T-cell (primary cell): ENCODE measurements at regions not wholly inside any gene's neighbourhood (a gene's known extent, or its start where the extent isn't known, plus 50 kb on each side); places are given as distances from the start of the nearest gene placed in this dataset.

Experiments used
- ATAC-seq, 4 experiments: fragments of 200-7000 bp in 3 of 4; fragments of 150-1000 bp in 1 of 4; cut with Tn5 transposase; replicated peaks in 1 of 4; 1 replicate in 3 of 4; 2 replicates in 1 of 4; pipeline ENCODE4 v1.10.0; 2021; ENCODE audit warnings: moderate library complexity in 3 of 4, mild to moderate bottlenecking in 2 of 4, moderate number of reproducible peaks in 1 of 4
- CTCF ChIA-PET, 2 donors: fragments of 300-600 bp; sonication (Branson Sonifier 250); formaldehyde crosslinking; loops; one replicate each; lab custom pipeline; 2022; ENCODE audit warnings: antibody characterized with exemption in 2 of 2; lab: Charles Lee
- POLR2A ChIA-PET, 2 donors: fragments of 300-600 bp; sonication (Branson Sonifier 250); formaldehyde crosslinking; loops; one replicate each; lab custom pipeline; 2022; ENCODE audit warnings: antibody characterized with exemption in 2 of 2; lab: Charles Lee
- DNase-seq, 35 experiments: peaks; one replicate each; pipeline versions ENCODE4 v3.0.0 to v3.0.0-alpha.2; 2013 to 2023
- H3K27ac ChIP-seq: one replicate; pipeline ENCODE4 v1.5.1; 2013; ENCODE audit warnings: low read length
- H3K27me3 ChIP-seq, 2 experiments: replicated peaks in 1 of 2; 1 replicate in 1 of 2; 2 replicates in 1 of 2; pipeline versions ENCODE4 v1.6.1 to v1.7.0; 2013; ENCODE audit warnings: low read length in 1 of 2, mixed read lengths in 1 of 2; ENCODE audit not compliant: control insufficient read depth in 2 of 2, insufficient read depth in 2 of 2; ENCODE audit errors: extremely low read depth in 1 of 2
- H3K36me3 ChIP-seq, 2 donors: 1 replicate in 1 of 2; 2 replicates in 1 of 2; pipeline versions ENCODE4 v1.6.1 to v1.7.0; 2013; ENCODE audit warnings: low read length in 1 of 2; ENCODE audit not compliant: control insufficient read depth in 2 of 2, insufficient read depth in 1 of 2; ENCODE audit errors: extremely low read depth in 1 of 2
- H3K4me1 ChIP-seq, 2 experiments: 1 replicate in 1 of 2; 2 replicates in 1 of 2; pipeline versions ENCODE4 v1.6.1 to v1.7.0; 2013; ENCODE audit warnings: low read length in 2 of 2, mixed read lengths in 1 of 2; ENCODE audit not compliant: insufficient read depth in 2 of 2, control insufficient read depth in 1 of 2; ENCODE audit errors: extremely low read depth in 1 of 2
- H3K4me3 ChIP-seq, 2 donors: 1 replicate in 1 of 2; 2 replicates in 1 of 2; pipeline versions ENCODE4 v1.5.1 to v1.7.0; 2013; ENCODE audit warnings: mild to moderate bottlenecking in 2 of 2, low read length in 1 of 2, moderate library complexity in 1 of 2; ENCODE audit not compliant: control insufficient read depth in 1 of 2; ENCODE audit errors: extremely low read depth in 1 of 2
- H3K9me3 ChIP-seq: 2 replicates; pipeline ENCODE4 v1.7.0; 2013
- H3K27ac Mint-ChIP-seq, 2 donors: one replicate each; pipeline ENCODE4 v1.8.0; 2020 to 2021; ENCODE audit warnings: mild to moderate bottlenecking in 2 of 2, mixed read lengths in 2 of 2
- H3K27me3 Mint-ChIP-seq, 2 donors: one replicate each; pipeline ENCODE4 v1.8.0; 2021 to 2022; ENCODE audit warnings: mixed read lengths in 2 of 2
- H3K36me3 Mint-ChIP-seq: one replicate; pipeline ENCODE4 v1.8.0; 2021; ENCODE audit warnings: mixed read lengths
- H3K4me1 Mint-ChIP-seq, 3 donors: one replicate each; pipeline ENCODE4 v1.8.0; 2020 to 2022; ENCODE audit warnings: mixed read lengths in 3 of 3, mild to moderate bottlenecking in 1 of 3
- H3K4me3 Mint-ChIP-seq, 3 donors: one replicate each; pipeline ENCODE4 v1.8.0; 2020 to 2022; ENCODE audit warnings: mild to moderate bottlenecking in 3 of 3, mixed read lengths in 3 of 3, moderate library complexity in 3 of 3
- H3K9me3 Mint-ChIP-seq, 3 donors: one replicate each; pipeline ENCODE4 v1.8.0; 2020 to 2022; ENCODE audit warnings: mixed read lengths in 3 of 3
- WGBS: methylation state at CpG from one replicate; pipeline ENCODE4 v1.1.5; 2013; ENCODE audit warnings: missing lambda C conversion rate; ENCODE audit not compliant: insufficient coverage; 5-methylcytosine and 5-hydroxymethylcytosine counted together

DNA sequence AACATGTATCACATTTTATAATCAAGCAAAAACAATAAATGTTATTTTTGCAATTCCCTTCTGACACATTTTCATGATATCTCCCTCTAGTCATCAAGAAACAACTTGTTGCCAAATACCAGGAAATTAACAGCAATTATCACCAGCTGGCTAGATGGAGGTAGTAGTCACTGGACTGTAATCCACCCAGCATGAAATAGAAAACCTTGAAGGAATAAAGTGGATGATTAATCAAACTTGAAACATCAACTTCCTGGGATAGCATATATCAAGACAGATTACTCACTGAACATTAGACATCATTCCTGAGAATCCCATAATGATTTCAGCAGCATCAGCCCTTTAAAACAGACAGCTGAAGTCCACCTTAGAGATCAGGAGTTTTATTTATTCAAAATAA, 259.0 kb downstream of the CCDC59 start:
- POLR2A ChIA-PET = no interaction called here
- Mint-ChIP-seq H3K4me3 (no peak overlapping the region), H3K9me3 (peaks cover 0 to 16% (median 0%) of the 10 kb centered on the region in 3 donors), H3K27me3 (peaks cover 0 to 2% of the 10 kb centered on the region in 2 donors), H3K27ac (no peak overlapping the region), H3K4me1 (no peaks in the 10 kb centered on the region), H3K36me3 (no peaks in the 10 kb centered on the region)
- Histone ChIP-seq H3K9me3 (no peaks in the 10 kb centered on the region), H3K4me1 (no peaks in the 10 kb centered on the region), H3K27me3 (no peaks in the 10 kb centered on the region), H3K4me3 (no peak overlapping the region), H3K27ac (no peak overlapping the region), H3K36me3 (no peaks in the 10 kb centered on the region)
- ATAC-seq (no peak), DNase-seq (no peak)
- CTCF ChIA-PET = no interaction called here

DNA sequence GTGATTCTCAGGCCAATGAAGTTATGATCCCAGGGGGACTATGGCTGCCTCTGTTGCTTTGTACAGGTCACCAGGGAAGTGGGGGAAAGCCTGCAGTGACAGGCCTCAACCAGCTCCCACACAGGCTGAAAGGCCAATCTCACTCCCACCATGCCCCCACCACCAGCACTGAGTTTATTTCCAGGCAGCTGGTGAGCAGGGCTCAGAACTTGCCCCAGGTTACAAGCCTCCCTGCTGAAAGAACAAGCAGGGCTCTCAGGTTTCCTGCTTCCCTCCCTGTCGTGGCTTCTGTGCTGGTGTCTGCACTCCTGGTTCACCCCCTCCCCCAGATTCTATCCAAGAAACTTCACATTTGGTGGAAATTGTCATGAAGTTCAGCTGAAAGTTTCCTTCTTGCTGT, 260.3 kb downstream of the CCDC59 start:
- no peak overlapping the region for H3K27ac Mint-ChIP-seq
- Histone ChIP-seq H3K4me1 (no peaks in the 10 kb centered on the region), H3K27me3 (no peaks in the 10 kb centered on the region), H3K27ac (no peak overlapping the region), H3K9me3 (no peaks in the 10 kb centered on the region), H3K36me3 (no peaks in the 10 kb centered on the region), H3K4me3 (no peak overlapping the region)
- no peak overlapping the region for H3K4me3 Mint-ChIP-seq
- peaks cover 0 to 16% (median 0%) of the 10 kb centered on the region in 3 donors for H3K9me3 Mint-ChIP-seq
- DNase-seq (no peak), ATAC-seq (no peak)
- ChIA-PET POLR2A (no interaction called here), CTCF (no interaction called here)
- no CpG with 5 or more reads among the region's 1 CpG for WGBS
- peaks cover 0 to 2% of the 10 kb centered on the region in 2 donors for H3K27me3 Mint-ChIP-seq
- H3K36me3 Mint-ChIP-seq = no peaks in the 10 kb centered on the region
- no peaks in the 10 kb centered on the region for H3K4me1 Mint-ChIP-seq

DNA sequence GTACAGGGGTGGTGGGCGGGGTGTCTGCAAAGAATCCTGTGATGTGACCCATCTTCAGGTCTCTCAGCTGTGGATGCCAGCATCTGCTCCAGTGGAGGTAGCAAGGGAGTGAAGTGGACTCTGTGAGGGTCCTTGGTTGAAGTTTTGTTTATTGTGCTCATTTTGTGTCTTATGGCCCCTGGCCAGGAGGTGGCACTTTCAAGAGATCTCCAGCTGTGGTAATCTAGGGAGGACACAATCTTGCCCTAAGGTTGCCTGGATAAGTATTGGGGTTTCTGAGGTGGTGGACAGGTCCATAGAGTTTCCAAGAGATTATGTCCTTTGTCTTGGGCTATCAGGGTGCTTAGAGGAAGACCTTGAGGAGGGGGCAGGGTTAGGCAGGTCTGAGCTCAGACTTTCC, 260.7 kb downstream of the CCDC59 start:
- ChIA-PET CTCF (no interaction called here), POLR2A (no interaction called here)
- H3K27ac Mint-ChIP-seq = no peak overlapping the region
- no peaks in the 10 kb centered on the region for H3K27me3 ChIP-seq
- no peak for DNase-seq
- H3K36me3 ChIP-seq = no peaks in the 10 kb centered on the region
- 17% methylated on average over 1 of the region's 1 CpG for WGBS
- peaks cover 0 to 2% of the 10 kb centered on the region in 2 donors for H3K27me3 Mint-ChIP-seq
- H3K9me3 ChIP-seq = no peaks in the 10 kb centered on the region
- H3K4me3 Mint-ChIP-seq = no peak overlapping the region
- no peak for ATAC-seq
- no peak overlapping the region for H3K4me3 ChIP-seq
- no peak overlapping the region for H3K27ac ChIP-seq
- no peaks in the 10 kb centered on the region for H3K4me1 ChIP-seq
- H3K36me3 Mint-ChIP-seq = no peaks in the 10 kb centered on the region
- H3K4me1 Mint-ChIP-seq = no peaks in the 10 kb centered on the region
- H3K9me3 Mint-ChIP-seq = peaks cover 0 to 16% (median 0%) of the 10 kb centered on the region in 3 donors

DNA sequence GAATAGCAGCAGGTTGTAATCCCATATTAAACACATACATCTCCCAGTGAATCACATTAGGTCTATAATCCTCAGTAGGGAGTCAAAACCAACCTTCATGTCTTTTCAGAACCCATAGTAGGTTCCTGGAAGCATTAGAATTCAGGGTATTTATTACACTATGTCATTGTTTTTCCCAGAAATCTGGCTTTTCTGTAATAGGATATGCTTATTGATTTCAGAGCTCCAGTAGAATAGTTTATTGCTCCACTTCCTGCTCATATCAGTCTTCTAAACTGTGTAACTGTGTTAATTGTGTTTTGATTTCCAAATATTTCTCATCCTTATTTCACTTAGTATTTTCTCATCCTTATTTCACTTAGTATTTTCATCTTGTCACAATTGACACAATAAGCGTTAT, 268.0 kb downstream of the CCDC59 start:
- DNase-seq = no peak
- no peak for ATAC-seq
- Histone ChIP-seq H3K27me3 (no peaks in the 10 kb centered on the region), H3K9me3 (no peaks in the 10 kb centered on the region), H3K4me3 (no peak overlapping the region), H3K4me1 (no peaks in the 10 kb centered on the region), H3K36me3 (no peaks in the 10 kb centered on the region), H3K27ac (no peak overlapping the region)
- H3K4me1 Mint-ChIP-seq = no peaks in the 10 kb centered on the region
- H3K27me3 Mint-ChIP-seq = no peaks in the 10 kb centered on the region
- ChIA-PET CTCF (no interaction called here), POLR2A (no interaction called here)
- H3K4me3 Mint-ChIP-seq = no peak overlapping the region
- no peaks in the 10 kb centered on the region for H3K36me3 Mint-ChIP-seq
- no peak overlapping the region for H3K27ac Mint-ChIP-seq
- WGBS = no CpG with 5 or more reads among the region's 1 CpG
- H3K9me3 Mint-ChIP-seq = peaks cover 0 to 20% (median 12%) of the 10 kb centered on the region in 3 donors

DNA sequence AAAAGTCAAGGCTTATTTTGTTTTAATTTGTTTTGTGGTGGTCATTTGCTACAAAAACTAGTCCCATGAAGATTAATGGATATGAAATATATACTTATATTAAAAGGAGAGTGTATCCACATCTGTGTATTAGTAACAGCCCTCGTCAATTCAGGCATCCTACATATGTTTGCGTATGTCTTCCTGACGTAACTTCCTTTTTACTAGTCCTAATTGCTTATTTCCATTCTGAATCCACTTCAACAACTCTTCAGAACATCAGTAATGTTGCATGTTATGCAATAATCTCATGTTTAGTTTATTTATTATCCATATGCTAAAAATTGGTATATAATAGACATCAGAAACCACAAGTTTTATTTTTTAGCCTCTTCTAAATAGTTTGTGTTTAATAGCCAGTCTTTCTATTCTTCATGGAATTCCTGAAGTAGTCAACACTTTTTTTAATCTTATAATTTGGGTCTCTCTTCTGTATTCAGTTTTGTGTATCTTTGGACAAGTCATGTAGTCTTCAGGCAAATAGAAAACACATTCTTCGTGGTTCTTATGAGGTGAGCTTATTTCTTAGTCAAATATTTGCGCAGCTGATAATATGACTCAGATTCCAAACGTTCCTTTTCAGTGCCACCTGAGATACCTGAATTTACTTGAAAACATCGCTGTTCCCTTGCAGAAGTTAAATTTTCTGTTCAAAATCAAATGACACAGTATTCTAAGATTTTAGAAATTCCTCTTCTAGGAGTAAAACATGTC, 268.6 kb downstream of the CCDC59 start:
- no peaks in the 10 kb centered on the region for H3K4me1 Mint-ChIP-seq
- Histone ChIP-seq H3K4me1 (no peaks in the 10 kb centered on the region), H3K27ac (no peak overlapping the region), H3K9me3 (no peaks in the 10 kb centered on the region), H3K27me3 (no peaks in the 10 kb centered on the region), H3K4me3 (no peak overlapping the region), H3K36me3 (no peaks in the 10 kb centered on the region)
- H3K27ac Mint-ChIP-seq = no peak overlapping the region
- ATAC-seq (no peak), DNase-seq (no peak)
- no peak overlapping the region for H3K4me3 Mint-ChIP-seq
- peaks cover 4 to 18% (median 16%) of the 10 kb centered on the region in 3 donors for H3K9me3 Mint-ChIP-seq
- ChIA-PET POLR2A (no interaction called here), CTCF (no interaction called here)
- WGBS = 65% methylated on average over 3 of the region's 7 CpGs
- H3K36me3 Mint-ChIP-seq = no peaks in the 10 kb centered on the region
- no peaks in the 10 kb centered on the region for H3K27me3 Mint-ChIP-seq

DNA sequence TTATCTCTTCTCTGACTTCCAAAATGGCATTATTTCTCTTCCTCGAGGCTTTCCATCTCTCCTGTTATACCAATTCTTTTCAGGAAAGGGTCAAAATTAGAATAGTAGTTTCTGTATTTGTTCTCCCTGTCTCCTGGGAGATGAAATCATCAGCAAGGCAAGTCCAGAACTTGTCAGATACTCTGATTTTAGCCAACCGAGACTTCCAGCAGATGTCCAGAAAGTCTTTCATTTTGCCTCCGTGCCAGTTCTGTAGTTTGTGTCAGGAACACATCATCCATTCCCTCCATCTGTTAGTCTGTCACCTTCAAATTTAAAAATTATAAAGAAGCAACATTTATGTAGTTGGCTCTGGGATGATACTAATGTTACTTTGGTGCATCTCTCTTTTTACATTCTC, 275.7 kb downstream of the CCDC59 start:
- peaks cover 0 to 3% of the 10 kb centered on the region in 2 donors for H3K27me3 Mint-ChIP-seq
- DNase-seq (no peak), ATAC-seq (no peak)
- no peaks in the 10 kb centered on the region for H3K9me3 ChIP-seq
- CTCF ChIA-PET = no interaction called here
- H3K27ac ChIP-seq = no peak overlapping the region
- 50% methylated on average over 1 of the region's 3 CpGs for WGBS
- no peak overlapping the region for H3K4me3 ChIP-seq
- H3K4me3 Mint-ChIP-seq = no peak overlapping the region
- no peaks in the 10 kb centered on the region for H3K4me1 Mint-ChIP-seq
- H3K4me1 ChIP-seq = no peaks in the 10 kb centered on the region
- peaks cover 6 to 21% (median 14%) of the 10 kb centered on the region in 3 donors for H3K9me3 Mint-ChIP-seq
- peaks cover 0 to 6% of the 10 kb centered on the region in 2 experiments for H3K27me3 ChIP-seq
- POLR2A ChIA-PET = no interaction called here
- H3K36me3 ChIP-seq = no peaks in the 10 kb centered on the region
- no peaks in the 10 kb centered on the region for H3K36me3 Mint-ChIP-seq
- no peak overlapping the region for H3K27ac Mint-ChIP-seq
